Endodermal cell (in vitro differentiated cells): ENCODE measurements at regions not wholly inside any gene's neighbourhood (a gene's known extent, or its start where the extent isn't known, plus 50 kb on each side); places are given as distances from the start of the nearest gene placed in this dataset.

ENCODE experiments used
- DNase-seq: peaks from one replicate; pipeline ENCODE4 v3.0.0-alpha.2; 2017
- H3K27ac ChIP-seq: 2 replicates; pipeline ENCODE4 v1.5.1; 2013; ENCODE audit warnings: mild to moderate bottlenecking, low read depth, low read length, moderate library complexity
- H3K27me3 ChIP-seq: 2 replicates; pipeline ENCODE4 v1.6.1; 2013; ENCODE audit warnings: mild to moderate bottlenecking, low read length, moderate library complexity; ENCODE audit not compliant: insufficient read depth, control insufficient read depth, poor library complexity, severe bottlenecking
- H3K36me3 ChIP-seq: 2 replicates; pipeline ENCODE4 v1.7.0; 2013; ENCODE audit warnings: mild to moderate bottlenecking, low read length, moderate library complexity; ENCODE audit not compliant: control insufficient read depth, insufficient read depth
- H3K4me1 ChIP-seq: one replicate; pipeline ENCODE4 v1.7.0; 2013; ENCODE audit warnings: low read length; ENCODE audit not compliant: control insufficient read depth, insufficient read depth
- H3K4me3 ChIP-seq: 2 replicates; pipeline ENCODE4 v1.5.1; 2013; ENCODE audit warnings: mild to moderate bottlenecking, low read length, moderate library complexity
- H3K9ac ChIP-seq: 2 replicates; pipeline ENCODE4 v1.6.1; 2013; ENCODE audit warnings: mild to moderate bottlenecking, low read length, moderate library complexity; ENCODE audit not compliant: poor library complexity, severe bottlenecking; ENCODE audit errors: extremely low read depth
- H3K9me3 ChIP-seq: 2 replicates; pipeline ENCODE4 v1.6.1; 2013; ENCODE audit warnings: mild to moderate bottlenecking, low read length, moderate library complexity; ENCODE audit not compliant: control insufficient read depth
- H3K27ac Mint-ChIP-seq: 2 replicates; pipeline ENCODE4 v1.8.0; 2020; ENCODE audit warnings: mixed read lengths
- H3K27me3 Mint-ChIP-seq: 2 replicates; pipeline ENCODE4 v1.8.0; 2021; ENCODE audit warnings: mild to moderate bottlenecking, mixed read lengths; ENCODE audit not compliant: insufficient read depth
- H3K36me3 Mint-ChIP-seq: 2 replicates; pipeline ENCODE4 v1.8.0; 2020; ENCODE audit warnings: low read depth, mixed read lengths
- H3K4me1 Mint-ChIP-seq: 2 replicates; pipeline ENCODE4 v1.8.0; 2020; ENCODE audit warnings: mixed read lengths
- H3K4me3 Mint-ChIP-seq: 2 replicates; pipeline ENCODE4 v1.8.0; 2020; ENCODE audit warnings: mild to moderate bottlenecking, moderate library complexity, mixed read lengths
- H3K9me3 Mint-ChIP-seq: 2 replicates; pipeline ENCODE4 v1.8.0; 2020; ENCODE audit warnings: mild to moderate bottlenecking, mixed read lengths
- CTCF ChIP-seq: fragments of 200-600 bp; sonication (generic); conservative IDR thresholded peaks from 2 replicates; pipeline ENCODE4 v1.5.0; 2021; ENCODE audit warnings: antibody characterized with exemption, mild to moderate bottlenecking
- WGBS, 2 experiments: methylation state at CpG; one replicate each; pipeline versions ENCODE4 v1.1.5 to v1.1.7; 2013; ENCODE audit warnings: missing lambda C conversion rate in 2 of 2, mixed read lengths in 1 of 2; ENCODE audit not compliant: insufficient coverage in 1 of 2, insufficient read length in 1 of 2; 5-methylcytosine and 5-hydroxymethylcytosine counted together

- Histone ChIP-seq H3K9me3 (no peaks in the 10 kb centered on the region), H3K9ac (no peak overlapping the region), H3K27ac (no peak overlapping the region), H3K4me1 (peaks cover 5% of the 10 kb centered on the region), H3K4me3 (no peak overlapping the region), H3K27me3 (no peaks in the 10 kb centered on the region), H3K36me3 (no peaks in the 10 kb centered on the region)
- peaks cover 24% of the 10 kb centered on the region for H3K4me1 Mint-ChIP-seq
- H3K36me3 Mint-ChIP-seq, result no peaks in the 10 kb centered on the region
- no peaks in the 10 kb centered on the region for H3K27me3 Mint-ChIP-seq
- WGBS, 2 experiments, result 0 to 50% methylated on average over 1 to 2 of the region's 2 CpGs
- no peak for TF ChIP-seq CTCF
- no peak overlapping the region for H3K27ac Mint-ChIP-seq
- no peak overlapping the region for H3K4me3 Mint-ChIP-seq
- DNase-seq, result no peak
- H3K9me3 Mint-ChIP-seq, result no peaks in the 10 kb centered on the region
Measured at GRCh38 chr14:48584031-48584430, 908.6 kb upstream of the MDGA2 start.

GRCh38 chr14:48582938-48583337, 907.5 kb upstream of the MDGA2 start:
- DNase-seq, result no peak
- no peaks in the 10 kb centered on the region for H3K27me3 ChIP-seq

GRCh38 chr14:48580692-48581091, 905.3 kb upstream of the MDGA2 start:
- H3K9me3 ChIP-seq, result peaks cover 4% of the 10 kb centered on the region
- no peaks in the 10 kb centered on the region for H3K27me3 ChIP-seq
- Mint-ChIP-seq H3K27ac (no peak overlapping the region), H3K9me3 (peaks cover 5% of the 10 kb centered on the region), H3K27me3 (no peaks in the 10 kb centered on the region), H3K4me3 (no peak overlapping the region), H3K4me1 (peaks cover 4% of the 10 kb centered on the region), H3K36me3 (no peaks in the 10 kb centered on the region)
- H3K9ac ChIP-seq, result no peak overlapping the region
- TF ChIP-seq CTCF, result peak; percentile 56
- H3K36me3 ChIP-seq, result no peaks in the 10 kb centered on the region
- no peak for DNase-seq
- 80 to 96% methylated on average over 4 to 5 of the region's 5 CpGs for WGBS, 2 experiments
- H3K4me1 ChIP-seq, result no peaks in the 10 kb centered on the region
- no peak overlapping the region for H3K27ac ChIP-seq
- H3K4me3 ChIP-seq, result no peak overlapping the region

More at GRCh38 chr14:48582938-48583337, 907.5 kb upstream of the MDGA2 start:
- no peak overlapping the region for H3K4me3 ChIP-seq
- peaks cover 22% of the 10 kb centered on the region for H3K4me1 Mint-ChIP-seq
- no peak overlapping the region for H3K27ac ChIP-seq
- no peaks in the 10 kb centered on the region for H3K9me3 ChIP-seq
- H3K27me3 Mint-ChIP-seq, result no peaks in the 10 kb centered on the region
- H3K27ac Mint-ChIP-seq, result no peak overlapping the region
- no peaks in the 10 kb centered on the region for H3K36me3 Mint-ChIP-seq
- H3K9ac ChIP-seq, result no peak overlapping the region
- peaks cover 5% of the 10 kb centered on the region for H3K4me1 ChIP-seq
- no peaks in the 10 kb centered on the region for H3K9me3 Mint-ChIP-seq
- no peak for TF ChIP-seq CTCF
- H3K4me3 Mint-ChIP-seq, result no peak overlapping the region
- H3K36me3 ChIP-seq, result no peaks in the 10 kb centered on the region
- WGBS, 2 experiments, result 78% methylated on average over 1 of the region's 2 CpGs; no CpG with 5 or more reads in 1 of the 2 experiments
